GM12878 (cell line): ENCODE measurements at regions not wholly inside any gene's neighbourhood (a gene's known extent, or its start where the extent isn't known, plus 50 kb on each side); places are given as distances from the start of the nearest gene placed in this dataset.

Source experiments
- ATAC-seq: fragments of 200-7000 bp; cut with Tn5 transposase; 3 replicates; pipeline ENCODE4 v1.9.1; 2020; ENCODE audit warnings: mild to moderate bottlenecking, moderate library complexity
- BruUV-seq: library from RNA; stranded (reverse); fragments of 400-500 nt; replicated peaks from 2 replicates; lab custom pipeline; 2021; lab: Mats Ljungman, UMichigan
- CTCF ChIA-PET: fragments of 300-600 bp; sonication (Branson Sonifier 250); formaldehyde crosslinking; extraction: SDS; loops from one replicate; lab custom pipeline; 2021; ENCODE audit warnings: inconsistent platforms; lab: Yijun Ruan, JAX
- POLR2A ChIA-PET: fragments of 350-600 bp; formaldehyde crosslinking; extraction: SDS; loops from one replicate; lab custom pipeline; 2021; ENCODE audit warnings: inconsistent platforms; lab: Charles Lee
- RAD21 ChIA-PET: fragments of 300-600 bp; sonication (Branson Sonifier 250); formaldehyde crosslinking; loops from one replicate; lab custom pipeline; 2023; ENCODE audit warnings: antibody characterized with exemption; ENCODE audit not compliant: unreplicated experiment; lab: Charles Lee
- SMC1A ChIA-PET: fragments of 300-600 bp; sonication (Branson Sonifier 250); formaldehyde crosslinking; loops from one replicate; lab custom pipeline; 2023; ENCODE audit not compliant: unreplicated experiment, uncharacterized antibody; lab: Charles Lee
- DNase-seq: peaks from one replicate; pipeline ENCODE4 v3.0.0-alpha.2; 2011; ENCODE audit warnings: low read depth, low spot score
- FAIRE-seq: peaks from 3 replicates; lab custom pipeline; 2011; peaks lifted over from hg19 to GRCh38; lab: Jason Lieb, UNC
- H2AFZ ChIP-seq: 2 replicates; pipeline ENCODE4 v1.6.0; 2011; ENCODE audit warnings: low read depth, low read length, control low read depth; ENCODE audit not compliant: control insufficient read depth
- H3K27ac ChIP-seq: 2 replicates; pipeline ENCODE4 v1.5.1; 2011; ENCODE audit warnings: control low read depth; ENCODE audit not compliant: control insufficient read depth, insufficient read depth
- H3K27me3 ChIP-seq, 2 experiments: replicated peaks in 1 of 2; 2 replicates each; pipeline versions ENCODE4 v1.6.0 to v1.6.1; 2011; ENCODE audit warnings: low read length in 1 of 2; ENCODE audit not compliant: control insufficient read depth in 2 of 2, insufficient read depth in 2 of 2
- H3K36me3 ChIP-seq, 2 experiments: 2 replicates each; pipeline ENCODE4 v1.5.1; 2011; ENCODE audit warnings: low read length in 1 of 2; ENCODE audit not compliant: control insufficient read depth in 2 of 2, insufficient read depth in 2 of 2
- H3K4me1 ChIP-seq: 2 replicates; pipeline ENCODE4 v1.6.1; 2011; ENCODE audit warnings: mild to moderate bottlenecking, low read length, moderate library complexity, mixed read lengths; ENCODE audit not compliant: control insufficient read depth, insufficient read depth
- H3K4me2 ChIP-seq: 2 replicates; pipeline ENCODE4 v1.6.0; 2011; ENCODE audit warnings: control low read depth; ENCODE audit not compliant: control insufficient read depth, insufficient read depth
- H3K4me3 ChIP-seq: fragments of 200-600 bp; sonication (generic); 2 replicates; pipeline ENCODE4 v1.5.1; 2016
- H3K79me2 ChIP-seq: 2 replicates; pipeline ENCODE4 v1.6.0; 2011; ENCODE audit warnings: low read length; ENCODE audit not compliant: control insufficient read depth, insufficient read depth
- H3K9ac ChIP-seq: 2 replicates; pipeline ENCODE4 v1.8.0; 2011; ENCODE audit warnings: low read length, control low read depth, mixed read lengths; ENCODE audit not compliant: control insufficient read depth, insufficient read depth
- H3K9me3 ChIP-seq: replicated peaks from 3 replicates; pipeline ENCODE4 v1.5.1; 2011; ENCODE audit warnings: mild to moderate bottlenecking, low read length; ENCODE audit not compliant: control insufficient read depth, insufficient read depth
- H4K20me1 ChIP-seq: 2 replicates; pipeline ENCODE4 v1.6.0; 2011; ENCODE audit not compliant: control insufficient read depth, insufficient read depth
- CREB1 ChIP-seq: IDR thresholded peaks from 2 replicates; pipeline ENCODE4 v1.6.1; 2012; ENCODE audit warnings: low read depth, mild to moderate bottlenecking, inconsistent platforms
- CREM ChIP-seq: IDR thresholded peaks from 2 replicates; pipeline ENCODE4 v1.6.1; 2014; ENCODE audit warnings: antibody characterized with exemption, low read depth
- KDM1A ChIP-seq: fragments of 200-600 bp; sonication (generic); IDR thresholded peaks from 2 replicates; pipeline ENCODE4 v1.6.1; 2016; ENCODE audit warnings: borderline replicate concordance
- RCOR1 ChIP-seq: conservative IDR thresholded peaks from 2 replicates; pipeline ENCODE4 v1.6.1; 2012; ENCODE audit warnings: low read depth, low read length, improper control_type of control experiment
- ZNF207 ChIP-seq: fragments of 450-650 bp; IDR thresholded peaks from 2 replicates; pipeline ENCODE4 v1.6.1; 2014; ENCODE audit warnings: antibody characterized with exemption, mild to moderate bottlenecking, borderline replicate concordance
- WGBS: methylation state at CpG from one replicate; pipeline ENCODE4 v1.1.6; 2016; ENCODE audit warnings: low lambda C conversion rate; ENCODE audit not compliant: insufficient replicate concordance, insufficient coverage; ENCODE audit errors: missing lambda C conversion rate; 5-methylcytosine and 5-hydroxymethylcytosine counted together
- in situ Hi-C: fragments of 300-500 bp; cut with MboI; formaldehyde crosslinking; loops from 9 replicates; pipeline ENCODE4 v1.14.3; 2018; ENCODE audit warnings: mixed read lengths
- intact Hi-C: fragments of 100-400 bp; cut with micrococcal nuclease; formaldehyde crosslinking; loops from one replicate; pipeline ENCODE4 v1.14.2; 2022; ENCODE audit not compliant: unreplicated experiment
- TF ChIP-seq, protein P1 (sequence below): fragments of 450-650 bp; IDR thresholded peaks from 2 replicates; pipeline ENCODE4 v1.6.1; 2016; ENCODE audit warnings: mild to moderate bottlenecking
- TF ChIP-seq, protein P2 (sequence below): fragments of 450-650 bp; conservative IDR thresholded peaks from 2 replicates; pipeline ENCODE4 v1.6.1; 2017; ENCODE audit warnings: mild to moderate bottlenecking, moderate library complexity

GRCh38 chr10:94232711-94233383 is 129.9 kb downstream of the NOC3L start:
- POLR2A ChIA-PET, result no interaction called here
- Histone ChIP-seq H3K36me3 (no peaks in the 10 kb centered on the region), H3K27me3 (no peaks in the 10 kb centered on the region; a peak in 1 of 4 replicates), H2AFZ (no peak overlapping the region), H3K4me2 (peak overlapping the region; percentile 27; the same call in 1 of the 2 replicates), H3K4me3 (no peak overlapping the region), H3K27ac (no peak overlapping the region), H3K9ac (no peak overlapping the region), H3K79me2 (no peaks in the 10 kb centered on the region), H4K20me1 (no peaks in the 10 kb centered on the region), H3K4me1 (peaks cover 5% of the 10 kb centered on the region), H3K9me3 (no peaks in the 10 kb centered on the region; the same call in 2 of the 3 replicates)
- RAD21 ChIA-PET, result no interaction called here
- intact Hi-C loops, result no loop called here
- TF ChIP-seq RCOR1 (no peak), CREM (no peak), KDM1A (no peak), CREB1 (no peak), ZNF207 (no peak)
- TF ChIP-seq, protein P1, sequence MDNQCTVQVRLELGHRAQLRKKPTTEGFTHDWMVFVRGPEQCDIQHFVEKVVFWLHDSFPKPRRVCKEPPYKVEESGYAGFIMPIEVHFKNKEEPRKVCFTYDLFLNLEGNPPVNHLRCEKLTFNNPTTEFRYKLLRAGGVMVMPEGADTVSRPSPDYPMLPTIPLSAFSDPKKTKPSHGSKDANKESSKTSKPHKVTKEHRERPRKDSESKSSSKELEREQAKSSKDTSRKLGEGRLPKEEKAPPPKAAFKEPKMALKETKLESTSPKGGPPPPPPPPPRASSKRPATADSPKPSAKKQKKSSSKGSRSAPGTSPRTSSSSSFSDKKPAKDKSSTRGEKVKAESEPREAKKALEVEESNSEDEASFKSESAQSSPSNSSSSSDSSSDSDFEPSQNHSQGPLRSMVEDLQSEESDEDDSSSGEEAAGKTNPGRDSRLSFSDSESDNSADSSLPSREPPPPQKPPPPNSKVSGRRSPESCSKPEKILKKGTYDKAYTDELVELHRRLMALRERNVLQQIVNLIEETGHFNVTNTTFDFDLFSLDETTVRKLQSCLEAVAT, result no peak
- TF ChIP-seq, protein P2, sequence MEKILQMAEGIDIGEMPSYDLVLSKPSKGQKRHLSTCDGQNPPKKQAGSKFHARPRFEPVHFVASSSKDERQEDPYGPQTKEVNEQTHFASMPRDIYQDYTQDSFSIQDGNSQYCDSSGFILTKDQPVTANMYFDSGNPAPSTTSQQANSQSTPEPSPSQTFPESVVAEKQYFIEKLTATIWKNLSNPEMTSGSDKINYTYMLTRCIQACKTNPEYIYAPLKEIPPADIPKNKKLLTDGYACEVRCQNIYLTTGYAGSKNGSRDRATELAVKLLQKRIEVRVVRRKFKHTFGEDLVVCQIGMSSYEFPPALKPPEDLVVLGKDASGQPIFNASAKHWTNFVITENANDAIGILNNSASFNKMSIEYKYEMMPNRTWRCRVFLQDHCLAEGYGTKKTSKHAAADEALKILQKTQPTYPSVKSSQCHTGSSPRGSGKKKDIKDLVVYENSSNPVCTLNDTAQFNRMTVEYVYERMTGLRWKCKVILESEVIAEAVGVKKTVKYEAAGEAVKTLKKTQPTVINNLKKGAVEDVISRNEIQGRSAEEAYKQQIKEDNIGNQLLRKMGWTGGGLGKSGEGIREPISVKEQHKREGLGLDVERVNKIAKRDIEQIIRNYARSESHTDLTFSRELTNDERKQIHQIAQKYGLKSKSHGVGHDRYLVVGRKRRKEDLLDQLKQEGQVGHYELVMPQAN, result no peak
- BruUV-seq, result no TSS peak
- in situ Hi-C loops, result no loop called here
- ATAC-seq (peak; percentile 31; the same call in 1 of the 3 replicates), FAIRE-seq (peak; percentile 41), DNase-seq (no peak)
- CTCF ChIA-PET, result interaction anchor here (0.6 kb wide), 1 partner anchor 705 kb away, joined by 3 read pairs; no protein-coding TSS in a partner anchor
- WGBS, result 22% methylated on average over 2 of the region's 2 CpGs
- SMC1A ChIA-PET, result no interaction called here
